SIG-M5 treated with dmso at 0.1 percent for 504 hours (cell line): ENCODE measurements at regions not wholly inside any gene's neighbourhood (a gene's known extent, or its start where the extent isn't known, plus 50 kb on each side); places are given as distances from the start of the nearest gene placed in this dataset.

Source experiments
- DNase-seq: peaks from one replicate; lab custom pipeline; 2025; ENCODE audit not compliant: unreplicated experiment; lab: John Stamatoyannopoulos, UW

GRCh38 chr1:229104654-229105053, 166.3 kb upstream of the RAB4A start:
- no peak for DNase-seq

GRCh38 chr1:229105109-229105508, 165.8 kb upstream of the RAB4A start:
- DNase-seq: no peak

- no peak for DNase-seq
These were observed 164.9 kb upstream of the RAB4A start for GRCh38 chr1:229105822-229106525.

GRCh38 chr1:229106526-229107125, 164.3 kb upstream of the RAB4A start:
- no peak for DNase-seq

GRCh38 chr1:229107304-229107815, 163.6 kb upstream of the RAB4A start:
- DNase-seq: no peak

- no peak for DNase-seq
These were observed 162.9 kb upstream of the RAB4A start for GRCh38 chr1:229107972-229108371.

- no peak for DNase-seq
These were observed 162.2 kb upstream of the RAB4A start for GRCh38 chr1:229108598-229109201.

GRCh38 chr1:229109320-229109761, 161.6 kb upstream of the RAB4A start:
- peak; percentile 15 for DNase-seq

GRCh38 chr1:229110986-229111385, 159.9 kb upstream of the RAB4A start:
- no peak for DNase-seq

- no peak for DNase-seq
These were observed 159.1 kb upstream of the RAB4A start for GRCh38 chr1:229111703-229112319.

- no peak for DNase-seq
These were observed 157.9 kb upstream of the RAB4A start for GRCh38 chr1:229112832-229113548.

GRCh38 chr1:229114315-229114714, 156.6 kb upstream of the RAB4A start:
- no peak for DNase-seq

- no peak for DNase-seq
These were observed 156.0 kb upstream of the RAB4A start for GRCh38 chr1:229114850-229115365.

GRCh38 chr1:229116114-229116513, 154.8 kb upstream of the RAB4A start:
- no peak for DNase-seq

- no peak for DNase-seq
These were observed 153.1 kb upstream of the RAB4A start for GRCh38 chr1:229117664-229118300.

- no peak for DNase-seq
These were observed 152.3 kb upstream of the RAB4A start for GRCh38 chr1:229118477-229119061.

- DNase-seq: no peak
These were observed 151.8 kb upstream of the RAB4A start for GRCh38 chr1:229119161-229119560.

- DNase-seq: no peak
These were observed 151.0 kb upstream of the RAB4A start for GRCh38 chr1:229119876-229120275.

GRCh38 chr1:229121845-229122436, 149.0 kb upstream of the RAB4A start:
- no peak for DNase-seq

- no peak for DNase-seq
These were observed 148.3 kb upstream of the RAB4A start for GRCh38 chr1:229122606-229123005.
